GM18868 (cell line): ENCODE measurements at regions not wholly inside any gene's neighbourhood (a gene's known extent, or its start where the extent isn't known, plus 50 kb on each side); places are given as distances from the start of the nearest gene placed in this dataset.
"Not testable (repeated sequence)": the region's sequence is repeated elsewhere in the genome, so short reads cannot be mapped to it uniquely, and the experiment has no call there.

Experiments
- ATAC-seq: cut with Tn5 transposase; IDR thresholded peaks from one replicate; pipeline ENCODE4 v1.9.1; 2021; ENCODE audit warnings: mild to moderate bottlenecking, moderate library complexity; ENCODE audit not compliant: unreplicated experiment

GRCh38 chr1:244316986-244317655 is 134.6 kb downstream of the ADSS2 start:
- no peak for ATAC-seq

DNA sequence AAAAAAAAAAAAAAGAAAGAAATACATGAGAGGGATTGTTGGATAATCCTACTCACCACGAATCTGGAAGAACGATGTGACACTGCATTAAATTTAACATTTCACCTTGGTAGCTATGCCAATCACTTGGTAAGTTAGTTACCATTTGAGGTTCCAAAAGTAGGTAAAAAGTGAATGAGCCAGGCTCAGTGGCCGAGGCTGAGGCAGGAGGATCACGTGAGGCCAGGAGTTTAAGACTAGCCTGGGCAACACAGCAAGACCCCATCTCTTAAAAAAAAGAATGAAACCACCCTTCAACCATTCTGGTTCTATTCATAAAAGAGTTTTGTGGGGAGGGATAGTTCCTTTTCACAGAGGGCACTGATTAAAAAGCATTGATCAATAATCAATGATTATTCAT is 133.6 kb downstream of the ADSS2 start:
- no peak for ATAC-seq

GRCh38 chr1:244318512-244318911 is 133.2 kb downstream of the ADSS2 start:
- no peak for ATAC-seq

- peak; percentile 79 for ATAC-seq
These were observed 132.2 kb downstream of the ADSS2 start for GRCh38 chr1:244319283-244320132.

DNA sequence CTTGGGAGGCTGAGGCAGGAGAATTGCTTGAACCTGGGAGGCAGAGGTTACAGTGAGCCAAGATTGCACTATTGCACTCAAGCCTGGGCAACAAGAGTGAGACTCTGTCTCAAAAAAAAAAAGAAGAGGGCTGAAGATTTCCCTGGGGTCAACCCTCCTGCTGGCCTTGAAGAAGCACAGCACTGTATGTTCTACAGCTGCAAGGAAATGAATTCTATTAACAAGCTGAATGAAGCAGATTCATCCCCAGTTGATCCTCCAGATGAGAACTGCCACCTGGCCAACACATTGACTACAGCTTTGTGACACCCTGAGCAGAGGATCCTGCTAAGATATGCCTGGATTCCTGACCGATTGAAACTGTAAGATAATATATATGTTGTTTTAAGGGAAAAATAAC is 129.5 kb downstream of the ADSS2 start:
- ATAC-seq, result no peak

- peak; percentile 19 for ATAC-seq
These were observed 128.8 kb downstream of the ADSS2 start for GRCh38 chr1:244322791-244323521.

DNA sequence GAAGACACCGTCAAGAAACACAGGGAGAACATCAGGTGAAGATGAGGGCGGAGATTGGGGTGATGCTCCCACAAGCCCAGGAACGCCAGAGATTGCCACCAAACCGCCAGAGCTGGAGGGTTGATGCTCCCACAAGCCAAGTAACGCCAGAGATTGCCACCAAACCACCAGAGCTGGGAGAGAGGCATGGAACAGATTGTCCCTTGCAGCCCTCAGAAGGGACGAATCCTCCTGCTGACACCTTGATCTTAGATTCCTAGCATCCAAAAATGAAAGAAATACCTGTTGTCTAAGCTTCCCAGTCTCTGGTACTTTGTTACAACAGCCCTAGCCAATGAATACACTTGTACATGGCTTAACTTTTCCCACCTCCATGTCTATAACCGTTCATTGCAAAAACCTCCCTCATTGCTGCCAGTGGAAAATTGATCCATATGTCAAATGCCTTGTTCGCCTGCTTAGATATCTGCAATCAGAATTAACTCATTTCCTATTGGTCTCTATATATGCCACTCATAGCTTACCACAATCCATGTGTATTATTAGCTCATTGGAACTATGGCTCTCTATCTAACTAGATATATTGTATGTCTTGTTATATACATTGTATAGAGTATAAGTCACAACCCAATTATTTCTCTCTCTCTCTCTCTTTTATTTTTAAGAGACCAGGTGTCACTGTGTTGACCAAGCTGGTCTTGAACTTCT is 127.4 kb downstream of the ADSS2 start:
- no peak for ATAC-seq

GRCh38 chr1:244325056-244325758 is 126.5 kb downstream of the ADSS2 start:
- peak; percentile 85 for ATAC-seq

GRCh38 chr1:244326757-244327156 is 125.0 kb downstream of the ADSS2 start:
- no peak for ATAC-seq

DNA sequence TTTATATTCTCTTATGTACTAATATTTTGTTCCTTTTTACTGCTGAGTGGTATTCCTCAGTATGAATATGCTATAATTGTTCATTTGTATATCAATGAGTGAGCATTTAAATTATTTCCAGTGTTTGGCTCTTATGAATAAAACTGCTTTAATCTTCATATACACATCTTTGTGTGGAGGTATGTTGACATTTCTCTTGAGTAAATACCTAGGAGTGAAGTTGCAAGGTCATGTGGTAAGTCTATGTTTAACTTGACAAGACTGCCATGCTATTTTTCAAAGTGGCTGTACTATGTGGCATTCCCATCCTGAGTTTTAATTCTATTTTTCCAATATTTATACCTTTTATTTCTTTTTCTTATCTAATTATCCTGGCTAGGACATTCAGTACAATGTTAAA is 124.2 kb downstream of the ADSS2 start:
- ATAC-seq, result no peak

DNA sequence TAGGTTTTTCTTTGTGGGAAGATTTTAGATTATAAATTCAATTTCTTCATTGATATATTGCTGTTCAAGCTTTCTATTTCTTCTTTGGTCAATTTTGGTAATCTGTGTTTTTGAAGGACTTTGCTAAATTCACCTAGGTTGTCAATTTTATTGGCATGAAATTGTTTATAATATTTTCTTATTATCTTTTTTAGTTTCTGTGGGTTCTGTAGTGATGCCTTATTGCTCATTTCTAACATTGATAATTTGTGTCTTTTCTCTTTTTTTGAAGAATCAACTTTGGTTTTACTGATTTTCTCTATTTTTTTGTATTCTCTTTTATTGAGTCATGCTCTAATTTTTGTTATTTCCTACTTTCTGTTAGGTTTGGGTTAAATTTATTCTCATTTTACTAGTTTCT is 123.2 kb downstream of the ADSS2 start:
- ATAC-seq, result no peak

DNA sequence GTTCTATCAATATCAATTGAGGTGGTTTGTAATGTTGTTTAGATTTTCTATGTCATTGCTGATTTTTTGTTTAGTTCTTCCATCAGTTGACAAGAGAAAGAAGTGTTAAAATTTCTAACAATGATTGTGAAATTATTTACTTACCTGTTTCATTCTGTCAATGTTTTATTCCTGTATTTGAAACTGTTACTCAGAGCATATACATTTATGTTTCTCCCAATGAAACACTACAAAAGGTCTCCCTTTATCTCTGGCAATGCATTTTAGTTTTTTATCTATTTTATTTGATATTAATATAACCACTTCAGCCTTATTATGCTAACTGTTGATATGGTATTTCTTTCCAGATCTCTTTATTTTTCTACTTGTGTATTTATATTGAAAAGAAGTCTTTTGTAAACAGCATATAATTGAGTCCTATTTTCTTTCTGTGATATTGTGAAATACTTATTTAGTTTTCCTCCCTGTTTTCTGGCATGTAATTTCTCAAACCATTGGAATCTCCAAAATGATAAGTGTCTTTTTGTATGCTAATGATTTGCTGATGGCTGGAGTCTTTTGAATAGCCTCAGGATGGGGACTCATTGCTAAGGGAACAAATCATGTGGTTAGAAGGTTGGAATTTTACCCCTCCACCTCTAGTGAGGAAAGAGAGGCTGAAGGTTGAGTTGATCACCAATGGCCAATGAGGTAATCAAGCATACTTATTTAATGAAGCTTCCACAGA is 122.0 kb downstream of the ADSS2 start:
- ATAC-seq, result no peak

- ATAC-seq, result no peak
These were observed 121.4 kb downstream of the ADSS2 start for GRCh38 chr1:244330318-244330625.

GRCh38 chr1:244332761-244333160 is 118.9 kb downstream of the ADSS2 start:
- not testable (repeated sequence) for ATAC-seq

DNA sequence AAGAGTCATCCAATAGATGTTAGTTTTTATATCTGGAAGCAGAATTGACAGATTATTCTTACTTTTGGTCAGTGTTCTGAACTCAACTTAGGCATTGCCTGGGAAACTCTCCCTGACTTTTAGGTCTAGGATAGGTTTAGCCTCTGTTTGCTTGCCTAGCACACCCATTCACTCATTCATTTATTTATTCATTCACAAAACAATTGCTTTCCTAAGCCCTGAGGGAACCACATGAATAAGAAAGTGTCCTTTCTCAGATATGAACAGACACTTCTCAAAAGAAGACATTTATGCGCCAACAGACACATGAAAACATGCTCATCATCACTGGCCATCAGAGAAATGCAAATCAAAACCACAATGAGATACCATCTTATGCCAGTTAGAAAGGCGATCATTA is 117.4 kb downstream of the ADSS2 start:
- not testable (repeated sequence) for ATAC-seq

DNA sequence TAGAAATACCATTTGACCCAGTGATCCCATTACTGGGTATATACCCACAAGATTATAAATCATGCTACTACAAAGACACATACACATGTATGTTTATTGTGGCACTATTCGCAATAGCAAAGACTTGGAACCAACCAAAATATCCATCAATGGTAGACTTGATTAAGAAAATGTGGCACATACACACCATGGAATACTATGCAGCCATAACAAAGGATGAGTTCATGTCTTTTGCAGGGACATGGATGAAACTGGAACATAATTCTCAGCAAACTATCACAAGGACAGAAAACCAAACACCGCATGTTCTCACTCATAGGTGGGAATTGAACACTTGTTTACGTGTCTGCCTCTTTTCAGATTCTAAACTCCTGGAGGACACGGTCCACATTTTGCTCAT is 116.9 kb downstream of the ADSS2 start:
- ATAC-seq, result not testable (repeated sequence)

DNA sequence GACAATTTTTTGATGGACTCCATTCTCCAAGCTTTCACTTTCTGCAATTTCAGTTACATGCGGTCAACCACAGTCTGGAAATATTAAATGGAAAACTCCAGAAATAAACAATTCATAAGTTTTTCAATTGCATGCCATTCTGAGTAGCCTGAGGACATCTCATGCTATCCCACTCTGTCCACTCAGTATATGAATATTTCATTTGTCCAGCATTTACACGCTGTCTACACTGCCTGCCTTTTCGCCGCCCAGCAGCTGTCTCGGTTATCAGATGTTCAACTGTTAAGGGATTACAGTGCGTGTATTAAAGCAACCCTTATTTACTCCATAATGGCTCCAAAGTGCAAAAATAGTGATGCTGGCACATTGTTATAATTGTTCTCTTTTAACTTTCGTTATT is 116.3 kb downstream of the ADSS2 start:
- ATAC-seq, result no peak

DNA sequence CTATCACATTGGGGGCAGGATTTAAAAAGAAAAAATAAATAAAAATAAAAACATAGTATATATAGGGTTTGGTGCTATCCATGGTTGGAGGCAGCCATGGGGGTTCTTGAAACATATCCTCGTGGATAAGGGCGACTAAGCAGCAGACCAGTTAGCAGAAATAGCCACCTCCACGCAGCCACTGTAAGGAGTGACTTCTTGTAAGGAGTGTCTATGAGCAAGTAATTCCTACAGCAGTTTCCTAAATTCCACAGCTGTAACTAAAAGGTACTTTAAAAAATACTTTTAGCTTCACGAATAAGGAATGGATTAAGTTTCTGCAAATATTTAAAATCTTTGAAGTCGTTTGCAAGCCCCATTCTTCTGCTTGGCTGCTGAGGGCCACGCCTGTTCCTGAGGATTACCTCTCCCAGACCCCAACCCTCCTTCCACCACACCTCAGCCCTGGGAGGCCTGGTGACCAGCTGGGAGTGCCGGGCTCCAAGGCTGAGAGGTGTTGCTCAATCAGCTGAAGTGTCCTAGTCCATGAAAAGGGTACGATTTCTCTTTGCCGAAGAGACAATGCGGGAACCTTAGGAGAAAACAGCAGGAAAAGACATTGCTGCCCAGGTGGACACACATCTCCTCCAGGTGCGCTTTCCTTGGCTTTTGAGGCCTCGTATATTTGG is 115.3 kb downstream of the ADSS2 start:
- ATAC-seq, result no peak

DNA sequence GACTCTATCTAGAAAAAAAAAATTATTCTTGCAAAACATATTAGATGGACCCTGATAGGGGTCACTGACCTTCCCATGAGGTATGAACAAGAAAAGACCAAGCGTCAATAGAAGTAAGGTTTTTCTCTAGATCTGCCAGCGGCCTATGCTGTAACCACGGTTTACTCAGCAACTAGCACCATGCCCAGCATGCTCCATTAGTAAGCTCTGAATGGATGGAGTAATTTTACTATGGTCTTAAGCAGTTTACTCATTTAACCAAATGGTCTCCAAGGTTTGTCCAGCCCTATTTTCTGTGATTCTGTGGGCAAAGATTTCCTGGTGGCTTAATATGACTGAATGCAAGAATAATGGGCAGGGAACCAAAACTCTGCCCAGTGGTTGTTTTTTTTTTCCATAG is 113.9 kb downstream of the ADSS2 start:
- ATAC-seq, result no peak
